ENCODE measurements at regions not wholly inside any gene's neighbourhood (a gene's known extent, or its start where the extent isn't known, plus 50 kb on each side); places are given as distances from the start of the nearest gene placed in this dataset.

DNA sequence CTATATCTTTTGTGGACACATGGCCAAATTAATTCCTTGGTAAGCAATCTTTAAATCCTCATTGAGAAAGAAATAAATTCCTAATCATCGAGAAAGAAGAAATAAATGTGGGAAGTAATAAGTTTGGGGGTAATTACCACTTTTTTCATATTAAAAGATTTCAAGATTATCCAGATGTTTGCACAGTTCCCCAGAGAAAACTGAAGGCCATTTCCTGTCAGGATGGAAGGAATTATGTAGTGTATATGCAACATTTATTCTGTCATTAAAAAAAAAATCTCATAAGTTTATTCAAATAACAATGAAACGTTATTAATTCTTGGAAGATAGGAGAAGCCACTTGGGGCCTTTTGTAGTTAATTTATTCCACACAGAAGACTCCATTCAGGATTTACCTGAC is 385.6 kb upstream of the NR3C2 start:
- Histone ChIP-seq H3K4me2 (ENCODE audit: insufficient read depth, low read length) (no peak overlapping the region), H3K27me3 (ENCODE audit: insufficient read depth, low read length, poor library complexity) (no peaks in the 10 kb centered on the region), H3K9ac (ENCODE audit: low read depth, low read length) (no peak overlapping the region), H3K36me3 (ENCODE audit: insufficient read depth, low read length) (no peaks in the 10 kb centered on the region), H4K20me1 (ENCODE audit: insufficient read depth, low read length) (no peaks in the 10 kb centered on the region), H2AFZ (ENCODE audit: low read depth, low read length) (no peak overlapping the region), H3K4me3 (ENCODE audit: low read depth in 1 of 2, low read length in 2 of 2) (no peak overlapping the region), H3K9me3 (ENCODE audit: insufficient read depth, low read length, severe bottlenecking) (no peaks in the 10 kb centered on the region), H3K79me2 (ENCODE audit: insufficient read depth, low read length) (no peaks in the 10 kb centered on the region), H3K27ac (ENCODE audit: low read length) (no peak overlapping the region), H3K4me1 (ENCODE audit: insufficient read depth, low read length) (no peaks in the 10 kb centered on the region)
- DNase-seq (no peak), ATAC-seq (ENCODE audit: insufficient read depth, low read depth) (no peak)
- TF ChIP-seq EZH2 (IDR thresholded peaks at IDR 0.05; ENCODE audit: borderline replicate concordance, low read depth, low read length, severe bottlenecking), result no peak
- TF ChIP-seq, protein P1, sequence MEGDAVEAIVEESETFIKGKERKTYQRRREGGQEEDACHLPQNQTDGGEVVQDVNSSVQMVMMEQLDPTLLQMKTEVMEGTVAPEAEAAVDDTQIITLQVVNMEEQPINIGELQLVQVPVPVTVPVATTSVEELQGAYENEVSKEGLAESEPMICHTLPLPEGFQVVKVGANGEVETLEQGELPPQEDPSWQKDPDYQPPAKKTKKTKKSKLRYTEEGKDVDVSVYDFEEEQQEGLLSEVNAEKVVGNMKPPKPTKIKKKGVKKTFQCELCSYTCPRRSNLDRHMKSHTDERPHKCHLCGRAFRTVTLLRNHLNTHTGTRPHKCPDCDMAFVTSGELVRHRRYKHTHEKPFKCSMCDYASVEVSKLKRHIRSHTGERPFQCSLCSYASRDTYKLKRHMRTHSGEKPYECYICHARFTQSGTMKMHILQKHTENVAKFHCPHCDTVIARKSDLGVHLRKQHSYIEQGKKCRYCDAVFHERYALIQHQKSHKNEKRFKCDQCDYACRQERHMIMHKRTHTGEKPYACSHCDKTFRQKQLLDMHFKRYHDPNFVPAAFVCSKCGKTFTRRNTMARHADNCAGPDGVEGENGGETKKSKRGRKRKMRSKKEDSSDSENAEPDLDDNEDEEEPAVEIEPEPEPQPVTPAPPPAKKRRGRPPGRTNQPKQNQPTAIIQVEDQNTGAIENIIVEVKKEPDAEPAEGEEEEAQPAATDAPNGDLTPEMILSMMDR (IDR thresholded peaks at IDR 0.05; ENCODE audit: borderline replicate concordance, extremely low read depth, low read length, poor library complexity, severe bottlenecking), result no peak

DNA sequence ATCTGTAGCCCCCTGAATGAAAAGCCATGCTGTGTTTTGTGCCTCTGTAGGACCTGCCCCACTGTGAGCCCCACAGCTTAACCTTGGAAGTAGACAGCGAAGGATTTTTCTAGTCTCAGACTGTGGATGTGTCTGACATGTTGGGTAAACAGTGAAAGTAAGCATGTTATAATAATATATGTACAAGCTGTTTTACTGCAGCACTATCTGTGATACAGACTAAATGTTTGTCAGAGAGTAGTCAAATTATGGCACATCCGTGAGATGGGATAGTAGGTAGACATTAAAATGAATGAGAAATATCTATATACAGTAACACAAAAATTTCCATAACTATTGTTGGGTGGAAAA is 381.2 kb upstream of the NR3C2 start:
- ATAC-seq (ENCODE audit: insufficient read depth, low read depth), result no peak
- Histone ChIP-seq H4K20me1 (ENCODE audit: insufficient read depth, low read length) (no peaks in the 10 kb centered on the region), H3K4me3 (ENCODE audit: low read depth in 1 of 2, low read length in 2 of 2) (no peak overlapping the region), H3K27me3 (ENCODE audit: insufficient read depth, low read length, poor library complexity) (no peaks in the 10 kb centered on the region), H3K27ac (ENCODE audit: low read length) (no peak overlapping the region), H3K4me2 (ENCODE audit: insufficient read depth, low read length) (no peak overlapping the region), H3K36me3 (ENCODE audit: insufficient read depth, low read length) (no peaks in the 10 kb centered on the region), H3K9me3 (ENCODE audit: insufficient read depth, low read length, severe bottlenecking) (no peaks in the 10 kb centered on the region), H3K4me1 (ENCODE audit: insufficient read depth, low read length) (no peaks in the 10 kb centered on the region), H3K9ac (ENCODE audit: low read depth, low read length) (no peak overlapping the region), H3K79me2 (ENCODE audit: insufficient read depth, low read length) (no peaks in the 10 kb centered on the region), H2AFZ (ENCODE audit: low read depth, low read length) (no peak overlapping the region)
- DNase-seq, result no peak
- TF ChIP-seq, protein P1 (IDR thresholded peaks at IDR 0.05; ENCODE audit: borderline replicate concordance, extremely low read depth, low read length, poor library complexity, severe bottlenecking), result no peak
- no peak for TF ChIP-seq EZH2 (IDR thresholded peaks at IDR 0.05; ENCODE audit: borderline replicate concordance, low read depth, low read length, severe bottlenecking)

DNA sequence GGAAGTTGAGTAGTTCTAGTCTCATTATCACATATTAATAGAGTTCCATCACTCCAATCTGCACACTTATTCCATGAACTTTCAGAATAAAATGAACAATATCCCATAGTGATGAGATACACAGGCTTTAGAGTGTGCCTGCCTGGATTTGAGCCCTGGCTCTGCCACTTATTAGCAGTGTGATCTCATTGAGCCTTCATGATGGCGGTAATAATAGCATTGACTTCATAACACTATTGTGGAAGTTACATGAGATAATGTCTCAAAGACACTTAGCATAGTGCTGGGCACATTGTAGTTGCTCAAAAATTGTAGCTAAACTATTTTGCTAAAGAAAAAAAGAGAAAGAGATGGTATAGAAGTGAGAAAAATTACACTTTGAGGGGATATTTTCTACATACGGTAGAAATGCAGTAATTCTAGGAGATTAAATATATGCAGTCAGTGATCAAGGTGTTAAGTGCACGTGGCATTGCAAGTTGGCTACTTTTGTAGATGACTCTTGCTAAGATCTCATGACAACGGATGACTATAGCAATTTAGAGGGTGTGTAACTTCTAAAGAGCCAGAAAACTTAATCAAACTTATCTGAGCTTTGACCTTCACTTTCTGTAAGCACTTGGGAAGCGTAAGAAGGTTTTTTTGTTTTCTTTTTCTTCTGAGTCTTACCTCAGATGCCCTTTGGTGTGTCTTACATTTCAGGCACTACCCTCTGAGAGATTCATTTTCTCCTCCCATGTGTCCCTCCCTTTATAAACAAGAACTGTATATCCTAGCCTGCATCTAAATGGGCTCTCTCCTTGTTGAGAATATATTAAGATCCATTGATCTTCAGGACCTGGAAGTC is 380.6 kb upstream of the NR3C2 start:
- Histone ChIP-seq H3K27me3 (ENCODE audit: insufficient read depth, low read length, poor library complexity) (no peaks in the 10 kb centered on the region), H3K4me3 (ENCODE audit: low read depth in 1 of 2, low read length in 2 of 2) (no peak overlapping the region), H4K20me1 (ENCODE audit: insufficient read depth, low read length) (no peaks in the 10 kb centered on the region), H2AFZ (ENCODE audit: low read depth, low read length) (no peak overlapping the region), H3K27ac (ENCODE audit: low read length) (no peak overlapping the region), H3K4me2 (ENCODE audit: insufficient read depth, low read length) (no peak overlapping the region), H3K9me3 (ENCODE audit: insufficient read depth, low read length, severe bottlenecking) (no peaks in the 10 kb centered on the region), H3K9ac (ENCODE audit: low read depth, low read length) (no peak overlapping the region), H3K4me1 (ENCODE audit: insufficient read depth, low read length) (no peaks in the 10 kb centered on the region), H3K79me2 (ENCODE audit: insufficient read depth, low read length) (no peaks in the 10 kb centered on the region), H3K36me3 (ENCODE audit: insufficient read depth, low read length) (no peaks in the 10 kb centered on the region)
- ATAC-seq (ENCODE audit: insufficient read depth, low read depth) (no peak), DNase-seq (no peak)
- no peak for TF ChIP-seq EZH2 (IDR thresholded peaks at IDR 0.05; ENCODE audit: borderline replicate concordance, low read depth, low read length, severe bottlenecking)
- TF ChIP-seq, protein P1 (IDR thresholded peaks at IDR 0.05; ENCODE audit: borderline replicate concordance, extremely low read depth, low read length, poor library complexity, severe bottlenecking), result no peak
